Keratinocyte (primary cell): ENCODE measurements at regions not wholly inside any gene's neighbourhood (a gene's known extent, or its start where the extent isn't known, plus 50 kb on each side); places are given as distances from the start of the nearest gene placed in this dataset.

Experiments used
- DNase-seq: peaks from one replicate; pipeline ENCODE4 v3.0.0-alpha.2; 2011; ENCODE audit warnings: low read depth, missing footprints, low spot score
- FAIRE-seq: peaks from 2 replicates; lab custom pipeline; 2011; peaks lifted over from hg19 to GRCh38; lab: Jason Lieb, UNC
- H2AFZ ChIP-seq: 2 replicates; pipeline ENCODE4 v1.6.0; 2012; ENCODE audit warnings: low read length, control low read depth, inconsistent platforms; ENCODE audit not compliant: control insufficient read depth
- H3K27ac ChIP-seq: 2 replicates; pipeline ENCODE4 v1.5.1; 2011; ENCODE audit warnings: low read length; ENCODE audit not compliant: control insufficient read depth, insufficient read depth
- H3K27me3 ChIP-seq: 3 replicates; pipeline ENCODE4 v1.6.0; 2011; ENCODE audit warnings: low read length; ENCODE audit not compliant: control insufficient read depth, insufficient read depth; ENCODE audit errors: extremely low read depth
- H3K36me3 ChIP-seq, 2 experiments: 2 replicates in 1 of 2; 3 replicates in 1 of 2; pipeline ENCODE4 v1.5.1; 2011; ENCODE audit warnings: low read length in 2 of 2, mild to moderate bottlenecking in 1 of 2; ENCODE audit not compliant: control insufficient read depth in 2 of 2, insufficient read depth in 2 of 2; ENCODE audit errors: extremely low read depth in 1 of 2
- H3K4me1 ChIP-seq: 3 replicates; pipeline ENCODE4 v1.5.1; 2011; ENCODE audit warnings: low read length; ENCODE audit not compliant: control insufficient read depth, insufficient read depth; ENCODE audit errors: extremely low read depth
- H3K4me2 ChIP-seq: 3 replicates; pipeline ENCODE4 v1.6.0; 2011; ENCODE audit warnings: low read depth, low read length; ENCODE audit not compliant: control insufficient read depth, insufficient read depth; ENCODE audit errors: extremely low read depth
- H3K4me3 ChIP-seq, 3 experiments: fragments of 200-600 bp in 1 of 3; sonication (generic) in 1 of 3; 2 replicates in 2 of 3; 3 replicates in 1 of 3; pipeline ENCODE4 v1.5.1; 2011 to 2016; ENCODE audit warnings: low read length in 3 of 3, mild to moderate bottlenecking in 3 of 3, control low read depth in 2 of 3, inconsistent platforms in 1 of 3, low read depth in 1 of 3, mixed read lengths in 1 of 3, mixed run types in 1 of 3, moderate library complexity in 1 of 3; ENCODE audit not compliant: control insufficient read depth in 2 of 3, insufficient read depth in 2 of 3; ENCODE audit errors: extremely low read depth in 1 of 3
- H3K79me2 ChIP-seq: 2 replicates; pipeline ENCODE4 v1.6.0; 2012; ENCODE audit warnings: low read length; ENCODE audit not compliant: control insufficient read depth, insufficient read depth
- H3K9ac ChIP-seq: 3 replicates; pipeline ENCODE4 v1.6.0; 2011; ENCODE audit warnings: low read length; ENCODE audit not compliant: control insufficient read depth, insufficient read depth; ENCODE audit errors: extremely low read depth
- H3K9me1 ChIP-seq: 3 replicates; pipeline ENCODE4 v1.6.0; 2011; ENCODE audit warnings: low read length; ENCODE audit not compliant: control insufficient read depth, insufficient read depth; ENCODE audit errors: extremely low read depth
- H3K9me3 ChIP-seq: 2 replicates; pipeline ENCODE4 v1.5.1; 2012; ENCODE audit warnings: low read depth, low read length; ENCODE audit not compliant: control insufficient read depth
- H4K20me1 ChIP-seq: 3 replicates; pipeline ENCODE4 v1.6.0; 2011; ENCODE audit warnings: low read length; ENCODE audit not compliant: control insufficient read depth, insufficient read depth; ENCODE audit errors: extremely low read depth
- CTCF ChIP-seq, 3 experiments: IDR thresholded peaks in 1 of 3; conservative IDR thresholded peaks in 1 of 3; optimal IDR thresholded peaks in 1 of 3; 2 replicates in 2 of 3; 3 replicates in 1 of 3; pipeline versions ENCODE3 to v1.5.1; 2011; ENCODE audit warnings: low read length in 3 of 3, mild to moderate bottlenecking in 3 of 3, moderate library complexity in 2 of 3, control low read depth in 1 of 3, inconsistent platforms in 1 of 3; ENCODE audit not compliant: insufficient read depth in 2 of 3; ENCODE audit errors: extremely low read depth in 1 of 3
- EZH2 ChIP-seq: IDR thresholded peaks from one replicate; pipeline ENCODE4 v1.6.1; 2012; ENCODE audit warnings: inconsistent platforms, mild to moderate bottlenecking, low read length, moderate library complexity
- dilution Hi-C: fragments of 300-500 bp; cut with MboI; formaldehyde crosslinking; loops from one replicate; pipeline ENCODE4 v1.7.0; 2020; ENCODE audit warnings: low sequenced_read_pairs; ENCODE audit not compliant: extremely low pct_ligation_motif_present

GRCh38 chr7:36084485-36085091 lies 68.5 kb upstream of the EEPD1 start:
- Histone ChIP-seq H2AFZ (no peak overlapping the region), H3K4me2 (no peak overlapping the region), H3K4me1 (no peaks in the 10 kb centered on the region), H3K4me3 (no peak overlapping the region), H3K27ac (no peak overlapping the region), H3K9me1 (no peaks in the 10 kb centered on the region), H3K79me2 (no peaks in the 10 kb centered on the region), H4K20me1 (no peaks in the 10 kb centered on the region), H3K27me3 (peaks cover 9% of the 10 kb centered on the region), H3K36me3 (no peaks in the 10 kb centered on the region), H3K9ac (no peak overlapping the region), H3K9me3 (no peaks in the 10 kb centered on the region)
- dilution Hi-C loops = no loop called here
- TF ChIP-seq CTCF (optimal IDR thresholded peaks at IDR 0.05 in 1 of 3, IDR thresholded peaks at IDR 0.05 in 1 of 3, conservative IDR thresholded peaks at IDR 0.05 in 1 of 3; ENCODE audit: extremely low read depth in 1 of 3, insufficient read depth in 2 of 3, low read length in 3 of 3) (peak in 2 of 3 experiments; percentile 15 to 67), EZH2 (no peak)
- no peak for FAIRE-seq
- DNase-seq = no peak

GRCh38 chr7:36085096-36085495 lies 68.0 kb upstream of the EEPD1 start:
- Histone ChIP-seq H3K27ac (no peak overlapping the region), H3K9ac (no peak overlapping the region), H3K79me2 (no peaks in the 10 kb centered on the region), H3K36me3 (no peaks in the 10 kb centered on the region), H4K20me1 (no peaks in the 10 kb centered on the region), H2AFZ (no peak overlapping the region), H3K4me3 (no peak overlapping the region), H3K9me3 (no peaks in the 10 kb centered on the region), H3K4me1 (no peaks in the 10 kb centered on the region), H3K9me1 (no peaks in the 10 kb centered on the region), H3K4me2 (no peak overlapping the region), H3K27me3 (peaks cover 5% of the 10 kb centered on the region)
- dilution Hi-C loops = no loop called here
- no peak for DNase-seq
- no peak for FAIRE-seq
- TF ChIP-seq EZH2 (no peak), CTCF (optimal IDR thresholded peaks at IDR 0.05 in 1 of 3, IDR thresholded peaks at IDR 0.05 in 1 of 3, conservative IDR thresholded peaks at IDR 0.05 in 1 of 3; ENCODE audit: extremely low read depth in 1 of 3, insufficient read depth in 2 of 3, low read length in 3 of 3) (no peak)
